Esophagus squamous epithelium (tissue), 4 donors: ENCODE measurements at regions not wholly inside any gene's neighbourhood (a gene's known extent, or its start where the extent isn't known, plus 50 kb on each side); places are given as distances from the start of the nearest gene placed in this dataset.

ENCODE experiments used
- CTCF ChIP-seq, 6 experiments: fragments of 450-650 bp in 4 of 6; fragments of 200-600 bp in 2 of 6; sonication (generic) in 2 of 6; IDR thresholded peaks; one replicate each; pipeline ENCODE4 v1.5.1; 2016 to 2019; ENCODE audit warnings: antibody characterized with exemption in 6 of 6, mild to moderate bottlenecking in 4 of 6, moderate library complexity in 4 of 6
- POLR2A ChIP-seq, 4 donors: fragments of 450-650 bp; IDR thresholded peaks; one replicate each; pipeline ENCODE4 v1.6.1; 2017; ENCODE audit warnings: antibody characterized with exemption in 4 of 4, mild to moderate bottlenecking in 4 of 4, moderate library complexity in 3 of 4

GRCh38 chr18:73895701-73896100 lies 251.9 kb downstream of the FBXO15 start:
- TF ChIP-seq CTCF (IDR thresholded peaks at IDR 0.05) (no peak), POLR2A (IDR thresholded peaks at IDR 0.05) (no peak)
